Right lobe of liver (tissue), 4 donors: ENCODE measurements at regions not wholly inside any gene's neighbourhood (a gene's known extent, or its start where the extent isn't known, plus 50 kb on each side); places are given as distances from the start of the nearest gene placed in this dataset.

ENCODE experiments used
- CTCF ChIP-seq, 4 donors: fragments of 200-600 bp in 3 of 4; fragments of 450-650 bp in 1 of 4; IDR thresholded peaks; one replicate each; pipeline versions ENCODE4 v1.5.1 to v1.8.0; 2016 to 2022; ENCODE audit warnings: antibody characterized with exemption in 4 of 4, mild to moderate bottlenecking in 2 of 4
- POLR2A ChIP-seq: fragments of 450-650 bp; IDR thresholded peaks from one replicate; pipeline ENCODE4 v1.6.1; 2017; ENCODE audit warnings: antibody characterized with exemption, mild to moderate bottlenecking
- donor health status: DM: no; HTN: no; CAD: no.
- donor health status: DM: no; HTN: no; CAD: no.
- donor health status: DM: no; HTN: yes; CAD: no.

DNA sequence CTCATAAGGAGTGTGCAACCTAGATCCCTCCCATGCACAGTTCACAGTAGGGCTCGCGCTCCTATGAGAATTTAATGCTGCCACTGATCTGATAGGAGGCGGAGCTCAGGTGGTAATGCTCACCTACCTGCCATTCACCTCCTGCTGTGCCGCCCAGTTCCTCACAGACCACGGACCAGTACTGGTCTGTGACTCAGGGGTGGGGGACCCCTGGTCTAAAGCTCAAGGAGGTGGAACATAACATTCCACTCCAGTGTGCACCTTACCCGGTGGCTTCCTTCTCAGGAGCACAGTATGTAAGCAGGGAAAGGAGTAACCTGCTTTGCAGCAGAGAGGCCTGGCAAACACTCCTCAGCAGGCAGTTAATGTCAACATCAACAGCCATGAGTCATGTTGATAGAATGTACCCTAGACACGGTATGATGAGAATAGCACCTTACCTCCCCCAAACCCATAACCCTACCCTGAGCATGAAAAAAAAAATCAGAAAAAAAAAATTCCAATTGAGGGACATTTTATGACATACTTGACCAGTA lies 273.5 kb downstream of the FGFR2 start:
- no peak for TF ChIP-seq CTCF (IDR thresholded peaks at IDR 0.05)
- no peak for TF ChIP-seq POLR2A
